Erythroblast (primary cell): ENCODE measurements at regions not wholly inside any gene's neighbourhood (a gene's known extent, or its start where the extent isn't known, plus 50 kb on each side); places are given as distances from the start of the nearest gene placed in this dataset.

ENCODE experiments used
- DNase-seq, 2 experiments: peaks; one replicate each; lab custom pipeline; 2025; lab: John Stamatoyannopoulos, UW
- GATA1 ChIP-seq: IDR thresholded peaks from 2 replicates; pipeline ENCODE4 v1.6.1; 2011; ENCODE audit warnings: low read depth, mild to moderate bottlenecking, control low read depth, low read length, moderate library complexity
- POLR2A ChIP-seq: IDR thresholded peaks from 2 replicates; pipeline ENCODE4 v1.6.1; 2011; ENCODE audit warnings: mild to moderate bottlenecking, low read length

GRCh38 chr2:65744477-65745200 is 312.2 kb upstream of the SPRED2 start:
- DNase-seq: no peak
- TF ChIP-seq GATA1 (no peak), POLR2A (no peak)

DNA sequence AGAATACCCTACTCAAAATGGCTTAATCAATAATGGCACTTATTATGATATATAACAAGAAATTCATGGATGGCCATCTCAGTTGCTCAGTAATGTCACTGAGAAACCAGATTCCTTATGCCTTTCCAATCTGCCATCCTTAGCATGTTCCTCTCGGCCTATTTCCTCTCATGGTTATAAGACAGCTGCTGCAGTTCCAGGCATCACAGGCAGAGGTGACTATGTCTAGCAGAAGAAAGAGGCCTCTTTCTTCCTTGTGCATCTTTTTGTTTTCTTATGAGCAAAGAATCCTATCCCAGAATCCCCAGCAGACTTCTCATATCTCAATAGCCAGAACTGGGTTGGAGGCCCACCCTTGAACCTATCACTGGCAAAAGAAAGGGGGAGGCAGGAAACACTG is 310.6 kb upstream of the SPRED2 start:
- TF ChIP-seq POLR2A: no peak
- no peak for TF ChIP-seq GATA1
- no peak for DNase-seq

- TF ChIP-seq GATA1 (no peak), POLR2A (no peak)
- no peak for DNase-seq
Observed at GRCh38 chr2:65739927-65740326, 307.5 kb upstream of the SPRED2 start.

DNA sequence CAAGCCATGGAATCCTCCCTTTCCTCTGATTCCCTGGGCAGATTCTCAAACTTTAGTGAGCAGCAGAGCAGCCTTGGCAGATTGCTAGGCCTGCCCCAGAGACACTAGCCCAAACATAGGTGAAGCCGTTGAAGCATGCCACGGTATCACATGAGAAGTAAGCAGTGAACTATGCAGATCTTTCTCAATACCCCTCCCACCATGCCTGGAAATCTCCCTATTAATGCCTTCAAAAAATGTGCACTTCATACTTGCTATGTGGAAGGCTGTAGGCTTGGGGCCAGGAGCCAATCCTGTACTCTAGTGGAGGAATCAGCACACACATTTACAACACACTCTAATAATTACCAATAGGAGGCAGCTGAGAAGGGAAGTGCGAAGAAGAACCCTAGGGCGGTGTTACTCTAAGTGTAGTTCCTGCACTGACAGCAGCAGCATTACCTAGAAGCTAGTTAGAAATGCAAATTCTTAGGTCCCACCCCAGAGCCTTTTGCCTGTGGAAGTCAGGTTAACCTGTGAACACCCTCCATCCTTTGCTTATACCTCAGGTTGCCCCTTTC is 305.1 kb upstream of the SPRED2 start:
- DNase-seq: no peak
- TF ChIP-seq POLR2A (no peak), GATA1 (no peak)

DNA sequence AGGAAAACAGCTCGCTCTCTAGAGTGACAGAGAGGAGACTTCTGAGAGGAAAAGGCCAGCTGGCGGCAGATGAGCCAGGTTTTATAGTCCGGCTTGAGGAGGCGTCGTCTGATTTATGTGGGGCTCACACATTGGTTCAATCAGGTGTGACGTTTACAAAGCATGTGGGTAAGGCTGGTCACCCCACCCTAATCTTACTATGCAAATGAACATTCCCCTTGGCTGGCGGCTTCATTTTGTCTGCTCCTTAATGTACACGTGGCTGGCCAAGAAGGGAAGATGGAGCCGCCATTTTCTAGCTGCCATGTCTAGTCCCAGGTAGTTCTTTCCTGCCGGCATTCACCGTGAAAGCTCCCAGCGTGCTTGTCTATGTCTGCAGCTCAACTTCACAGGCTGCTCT is 299.1 kb upstream of the SPRED2 start:
- no peak for TF ChIP-seq POLR2A
- TF ChIP-seq GATA1: no peak
- DNase-seq: no peak

GRCh38 chr2:65730186-65730585 is 297.8 kb upstream of the SPRED2 start:
- DNase-seq: no peak
- TF ChIP-seq POLR2A (no peak), GATA1 (no peak)

DNA sequence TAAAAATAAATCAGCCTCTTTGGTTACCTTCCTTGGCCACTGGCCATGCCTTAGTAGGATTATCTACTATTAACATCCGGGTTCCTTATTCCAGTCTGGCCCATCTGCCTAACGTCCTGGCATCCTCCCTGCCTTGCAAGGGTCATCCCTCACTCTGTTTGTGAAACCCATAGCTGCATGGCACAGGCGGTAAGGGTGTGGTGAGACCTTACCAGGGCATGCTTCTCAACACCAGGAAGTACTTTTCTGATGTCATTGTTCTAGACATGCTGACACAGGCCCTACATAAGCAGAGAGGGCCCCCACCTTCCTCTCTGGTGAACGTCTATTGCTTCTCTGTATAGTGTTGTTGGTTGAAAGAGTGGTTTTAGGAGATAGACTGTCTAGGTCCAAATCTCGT is 296.8 kb upstream of the SPRED2 start:
- no peak for TF ChIP-seq POLR2A
- TF ChIP-seq GATA1: no peak
- DNase-seq: no peak

DNA sequence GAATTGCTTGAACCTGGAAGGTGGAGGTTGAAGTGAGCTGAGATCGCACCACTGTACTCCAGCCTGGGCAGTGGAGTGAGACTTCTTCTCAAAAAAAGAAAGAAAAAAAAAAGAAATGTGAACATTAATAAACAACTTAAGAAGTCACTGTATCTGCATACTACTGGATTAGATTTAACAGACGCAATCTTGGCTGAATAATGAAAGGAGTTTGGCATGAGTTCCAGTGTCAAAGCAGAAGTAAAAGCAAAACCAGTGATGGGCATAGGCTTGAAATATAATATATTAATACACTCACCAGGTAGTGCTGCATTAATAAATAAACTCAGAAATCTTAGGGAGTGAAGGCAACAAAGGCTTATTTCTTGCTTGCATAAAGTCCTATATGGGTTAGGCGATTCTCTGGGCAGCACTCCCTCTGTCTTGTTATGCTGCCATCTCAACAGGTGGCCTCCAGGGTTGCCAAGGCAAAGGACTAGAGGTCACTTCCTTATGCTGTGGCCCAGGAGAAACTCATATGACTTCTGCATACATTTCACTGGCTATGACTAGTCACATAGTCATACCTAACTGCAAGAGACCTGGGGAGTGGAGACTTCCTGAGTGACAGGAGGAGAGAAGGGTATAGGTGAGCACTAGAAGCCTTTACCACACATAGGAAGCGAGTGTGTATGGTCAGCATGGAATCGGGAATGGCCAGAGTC is 296.2 kb upstream of the SPRED2 start:
- TF ChIP-seq GATA1: no peak
- no peak for TF ChIP-seq POLR2A
- DNase-seq: no peak

DNA sequence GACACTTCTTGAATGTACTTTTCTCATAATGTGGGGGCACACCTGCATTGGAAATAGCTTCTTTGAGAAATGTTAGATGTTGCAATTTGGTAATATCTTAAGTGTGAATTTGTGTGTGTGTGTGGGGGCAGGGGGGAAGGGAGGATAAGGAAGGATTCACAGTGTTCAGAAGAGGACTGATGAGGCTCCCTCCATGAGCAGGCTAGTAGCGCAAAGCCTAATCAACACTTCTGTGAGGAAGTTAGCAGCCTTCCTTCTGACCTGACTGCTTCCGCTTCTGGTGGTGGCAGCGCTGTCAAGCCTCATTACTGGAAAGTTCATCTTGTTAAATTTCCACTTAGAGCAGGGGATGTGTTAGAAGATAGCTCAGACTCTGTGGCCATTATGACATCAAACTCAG is 295.4 kb upstream of the SPRED2 start:
- TF ChIP-seq POLR2A (no peak), GATA1 (no peak)
- no peak for DNase-seq

GRCh38 chr2:65727381-65727780 is 295.0 kb upstream of the SPRED2 start:
- no peak for TF ChIP-seq POLR2A
- TF ChIP-seq GATA1: no peak
- no peak for DNase-seq

DNA sequence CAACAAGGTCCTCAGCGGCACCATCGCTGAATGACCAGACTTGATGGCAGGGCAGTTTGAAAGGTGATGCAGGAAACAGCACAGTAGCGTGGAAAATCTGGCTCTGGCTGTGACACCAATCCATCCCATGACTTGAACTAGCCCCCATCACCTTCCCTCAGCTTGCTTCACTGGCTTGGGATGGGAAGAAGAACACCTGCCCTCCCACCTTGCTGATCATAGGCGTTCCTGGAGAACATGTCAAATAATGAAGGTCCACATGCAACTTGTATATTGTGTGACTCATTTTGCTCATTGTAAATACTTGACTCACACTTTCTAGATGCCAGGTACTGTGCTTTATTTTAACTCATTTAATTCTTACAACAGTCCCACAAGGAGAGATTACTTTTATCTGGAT is 292.4 kb upstream of the SPRED2 start:
- TF ChIP-seq POLR2A: no peak
- TF ChIP-seq GATA1: no peak
- no peak for DNase-seq

- DNase-seq: no peak
- TF ChIP-seq GATA1 (no peak), POLR2A (no peak)
Observed at GRCh38 chr2:65724336-65724735, 291.9 kb upstream of the SPRED2 start.

GRCh38 chr2:65722028-65722778 is 289.8 kb upstream of the SPRED2 start:
- peak in 1 of 2 experiments; percentile 3 for DNase-seq
- no peak for TF ChIP-seq POLR2A
- no peak for TF ChIP-seq GATA1

DNA sequence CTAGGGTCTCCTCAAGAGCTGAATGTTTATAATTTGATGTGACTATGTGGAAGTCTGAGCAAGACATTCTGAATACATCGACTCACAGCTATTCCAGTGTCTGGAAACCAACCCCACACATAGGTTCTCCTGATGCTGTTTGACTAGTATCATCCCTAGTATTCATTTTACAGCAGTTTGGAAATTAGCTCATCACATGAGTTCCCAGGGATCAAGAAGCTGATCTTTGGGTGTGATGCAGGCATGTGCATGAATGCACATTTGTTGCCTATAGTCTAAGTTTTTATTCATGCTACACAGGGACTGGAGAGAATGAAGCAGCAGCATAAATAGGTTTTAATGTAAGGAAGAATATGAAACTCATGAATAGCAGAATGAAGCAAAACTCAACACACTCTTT is 284.3 kb upstream of the SPRED2 start:
- TF ChIP-seq GATA1: no peak
- TF ChIP-seq POLR2A: no peak
- no peak for DNase-seq
